GM21423 (cell line): ENCODE measurements at regions not wholly inside any gene's neighbourhood (a gene's known extent, or its start where the extent isn't known, plus 50 kb on each side); places are given as distances from the start of the nearest gene placed in this dataset.
"Not testable (repeated sequence)": the region's sequence is repeated elsewhere in the genome, so short reads cannot be mapped to it uniquely, and the experiment has no call there.

Experiments
- ATAC-seq: cut with Tn5 transposase; IDR thresholded peaks from one replicate; pipeline ENCODE4 v1.9.1; 2021; ENCODE audit warnings: mild to moderate bottlenecking, moderate library complexity; ENCODE audit not compliant: unreplicated experiment

DNA sequence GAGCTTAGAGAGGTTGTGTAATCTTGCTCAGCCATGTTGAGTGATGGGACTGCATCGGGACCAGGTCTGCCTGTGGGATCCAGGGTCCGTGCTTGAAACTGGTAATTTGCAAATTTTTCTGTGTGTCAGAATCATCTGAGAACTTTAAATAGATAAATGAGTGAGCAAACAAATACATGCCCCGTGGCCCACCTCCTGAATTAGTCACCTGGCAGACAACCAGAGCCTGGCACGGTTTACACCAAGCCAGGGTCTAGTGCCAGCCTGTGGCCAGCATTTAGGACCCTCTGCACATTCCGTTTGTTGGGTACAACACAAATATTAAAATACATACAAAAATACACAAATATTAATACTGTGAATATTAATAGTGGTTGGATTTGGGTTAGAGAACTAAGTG is 90.6 kb upstream of the STOX2 start:
- ATAC-seq, result no peak

DNA sequence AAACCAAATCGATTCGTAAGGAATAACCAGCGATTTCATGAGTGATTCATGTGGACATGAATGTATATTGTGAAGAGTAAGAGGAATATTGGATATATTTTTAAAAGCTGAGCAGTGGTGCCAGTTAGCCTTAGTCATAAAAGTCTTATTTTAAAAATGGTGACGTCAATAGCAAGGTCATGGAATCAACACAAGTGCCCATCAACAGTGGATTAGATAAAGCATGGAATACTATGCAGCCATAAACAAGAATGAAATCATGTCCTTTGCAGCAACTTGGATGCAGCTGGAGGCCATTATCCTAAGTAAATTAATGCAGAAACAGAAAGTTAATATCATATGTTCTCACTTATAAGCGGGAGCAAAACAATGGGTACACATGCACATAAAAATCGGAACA is 89.0 kb upstream of the STOX2 start:
- ATAC-seq, result no peak

DNA sequence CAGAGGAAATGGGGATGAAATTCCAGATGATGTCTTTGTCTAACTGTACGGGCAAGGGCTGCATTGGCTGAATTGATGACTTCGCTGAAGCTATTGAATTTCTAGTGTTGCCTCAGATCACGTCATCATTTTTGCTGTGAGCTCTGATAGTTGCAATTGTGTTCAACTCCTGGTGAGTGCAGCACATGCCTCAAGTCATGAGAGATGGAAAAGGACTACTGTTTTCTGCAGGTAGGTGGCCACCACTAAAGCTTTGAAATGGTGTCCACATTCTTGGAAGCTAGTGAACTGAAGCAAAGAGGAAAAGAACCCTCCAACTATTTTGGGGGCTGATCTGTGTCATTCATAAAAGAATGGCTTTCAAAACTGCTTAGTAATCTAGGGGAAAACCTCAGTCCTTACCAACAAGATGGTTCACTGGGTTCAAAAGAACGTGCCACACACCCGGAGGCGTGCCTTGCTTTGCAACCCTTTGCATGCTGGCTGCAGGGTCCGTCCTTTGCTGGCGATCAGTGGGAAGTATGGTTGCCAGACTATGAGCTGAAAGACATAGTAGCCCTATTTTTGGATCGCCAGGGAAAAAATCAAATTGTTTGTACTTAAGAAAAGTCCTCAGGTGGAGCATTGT is 88.1 kb upstream of the STOX2 start:
- ATAC-seq, result no peak

DNA sequence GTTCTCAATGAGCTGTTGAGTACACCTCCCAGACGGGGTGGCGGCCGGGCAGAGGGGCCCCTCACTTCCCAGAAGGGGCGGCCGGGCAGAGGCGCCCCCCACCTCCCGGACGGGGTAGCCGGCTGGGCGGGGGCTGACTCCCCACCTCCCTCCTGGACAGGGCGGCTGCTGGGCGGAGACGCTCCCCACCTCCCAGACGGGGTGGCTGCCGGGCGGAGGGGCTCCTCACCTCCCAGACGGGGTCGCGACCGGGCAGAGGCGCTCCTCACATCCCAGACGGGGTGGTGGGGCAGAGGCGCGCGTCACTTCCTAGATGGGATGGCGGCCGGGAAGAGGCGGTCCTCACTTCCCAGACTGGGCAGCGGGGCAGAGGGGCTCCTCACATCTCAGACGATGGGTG is 86.5 kb upstream of the STOX2 start:
- not testable (repeated sequence) for ATAC-seq

DNA sequence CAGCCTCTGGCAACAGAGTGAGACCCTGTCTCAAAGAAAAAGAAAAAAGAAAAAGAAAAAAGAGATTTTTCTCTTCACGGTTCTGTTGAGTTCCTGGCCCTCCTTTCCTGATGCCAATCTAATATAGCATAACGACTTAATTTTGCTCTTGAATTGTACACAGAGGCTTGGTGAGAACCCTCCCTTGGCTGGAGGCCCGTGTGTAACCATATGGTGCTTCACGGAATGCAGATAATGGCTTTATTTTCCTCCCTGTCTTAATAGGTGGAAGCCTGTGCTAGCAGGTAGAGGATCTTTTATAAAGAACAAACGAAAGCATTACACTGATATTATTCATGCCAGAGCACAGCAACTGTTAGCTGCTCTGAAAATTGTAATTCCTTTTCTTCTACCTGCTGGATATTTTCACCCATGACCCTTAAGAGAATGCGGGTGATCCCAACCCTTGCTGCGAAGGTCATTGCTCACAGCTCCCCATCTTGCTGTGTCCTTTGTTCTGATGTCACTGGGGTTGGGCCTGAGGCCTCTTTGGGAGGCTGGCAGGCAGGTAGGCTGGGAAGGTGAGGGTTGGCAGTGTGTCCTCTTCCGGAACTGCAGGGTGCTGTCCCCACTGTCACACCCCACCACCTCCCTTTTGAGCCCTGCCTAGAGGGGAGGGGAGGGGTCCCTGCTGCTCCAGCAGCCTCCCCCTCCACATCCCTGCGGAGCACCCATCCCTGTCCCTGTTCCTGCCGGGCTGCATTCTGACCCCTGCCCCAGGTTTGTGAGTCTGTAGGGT is 83.8 kb upstream of the STOX2 start:
- ATAC-seq, result no peak

DNA sequence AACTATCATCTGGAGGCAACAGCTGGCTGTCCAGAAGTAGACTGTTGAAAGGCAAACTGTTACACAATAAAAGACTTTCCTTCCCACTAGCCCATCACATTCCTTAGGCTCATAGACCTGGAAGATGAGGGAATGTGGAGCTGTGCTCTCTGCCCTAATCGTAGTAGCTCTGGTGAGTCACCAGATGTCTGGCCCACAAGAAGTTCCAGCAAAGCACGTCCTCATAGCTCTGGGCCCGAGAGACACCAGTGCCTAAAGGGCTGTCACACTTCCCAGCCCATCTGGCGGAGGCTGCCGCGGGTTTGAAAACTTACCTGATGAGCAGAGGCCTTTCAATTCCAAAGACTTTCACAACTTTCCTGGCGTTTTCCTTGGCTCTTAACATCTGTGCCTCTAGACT is 81.7 kb upstream of the STOX2 start:
- ATAC-seq, result no peak

DNA sequence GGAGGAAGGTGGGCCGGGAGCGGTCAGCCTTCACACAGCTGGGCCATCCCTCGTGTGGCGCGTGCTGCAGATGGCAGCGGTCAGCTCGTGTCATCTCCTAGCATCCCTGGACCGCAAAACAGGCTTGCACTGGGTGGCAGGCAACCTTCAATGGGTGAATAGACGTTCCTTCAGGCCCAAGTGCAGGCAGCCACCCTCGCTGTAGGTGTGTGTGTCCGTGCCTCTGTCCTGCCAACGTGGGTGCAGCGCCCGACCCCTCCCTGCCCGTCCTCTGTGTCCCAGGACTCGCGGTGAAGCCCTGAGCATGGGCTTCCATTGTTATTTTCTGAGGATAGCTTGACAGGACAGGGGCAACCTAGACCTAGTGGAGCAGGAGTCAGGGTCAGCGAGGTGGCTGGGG is 79.8 kb upstream of the STOX2 start:
- no peak for ATAC-seq

DNA sequence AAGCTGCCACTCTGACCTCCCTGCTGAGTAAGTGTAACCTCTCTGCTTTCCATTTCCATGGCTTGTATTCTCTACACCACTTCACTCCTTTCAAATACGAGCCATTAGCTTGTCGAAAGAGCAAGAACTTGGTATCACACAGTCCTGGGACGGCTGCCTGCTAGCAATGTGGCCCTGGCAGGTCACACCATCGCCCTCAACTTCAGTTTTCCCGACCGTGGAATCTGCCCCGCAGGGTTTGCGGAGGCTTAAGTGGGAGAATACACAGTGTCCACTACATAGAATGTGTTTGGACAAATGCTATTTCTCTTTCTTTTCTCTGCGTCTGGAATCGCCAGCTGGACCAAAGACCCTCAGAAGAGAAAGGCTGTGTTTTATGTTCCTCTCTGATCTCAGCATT is 78.6 kb upstream of the STOX2 start:
- no peak for ATAC-seq

DNA sequence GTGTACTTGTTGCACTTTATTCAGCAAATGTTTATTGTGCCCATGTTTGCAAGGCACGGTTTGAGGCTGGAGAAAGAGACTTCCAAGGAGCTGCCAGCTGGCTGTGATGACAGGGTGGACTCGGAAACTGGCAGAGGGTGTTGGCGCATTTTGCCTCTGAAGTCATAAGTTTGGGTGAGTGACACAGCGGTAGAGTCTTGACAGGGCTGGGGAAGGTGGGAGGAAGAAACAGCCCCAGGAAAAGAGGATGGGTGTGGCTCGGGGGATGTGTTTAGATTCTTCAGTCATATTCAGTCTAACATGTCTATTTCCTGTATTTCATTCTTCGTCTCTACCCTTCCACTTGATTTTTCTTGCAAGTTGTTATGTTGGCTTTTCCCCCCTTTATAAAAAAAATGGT is 77.0 kb upstream of the STOX2 start:
- ATAC-seq, result no peak

DNA sequence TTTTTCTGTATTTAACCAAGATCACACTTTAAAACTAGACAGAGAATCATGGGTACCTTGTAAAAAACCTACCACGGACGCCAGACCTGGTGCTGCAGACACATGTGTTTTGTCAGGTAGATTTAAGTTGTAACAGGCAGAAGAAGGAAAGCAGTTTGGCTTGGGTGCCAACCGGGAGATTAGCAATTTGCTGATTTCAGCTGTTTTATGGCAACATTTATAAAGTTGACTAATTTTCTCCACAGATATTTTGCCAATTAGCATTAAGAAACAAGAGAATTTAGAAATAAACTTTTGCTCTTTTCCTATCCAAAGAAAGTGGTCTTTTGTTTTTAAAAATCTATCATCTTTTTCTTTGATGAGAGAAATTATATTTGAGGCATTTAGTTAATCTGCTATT is 76.3 kb upstream of the STOX2 start:
- no peak for ATAC-seq

DNA sequence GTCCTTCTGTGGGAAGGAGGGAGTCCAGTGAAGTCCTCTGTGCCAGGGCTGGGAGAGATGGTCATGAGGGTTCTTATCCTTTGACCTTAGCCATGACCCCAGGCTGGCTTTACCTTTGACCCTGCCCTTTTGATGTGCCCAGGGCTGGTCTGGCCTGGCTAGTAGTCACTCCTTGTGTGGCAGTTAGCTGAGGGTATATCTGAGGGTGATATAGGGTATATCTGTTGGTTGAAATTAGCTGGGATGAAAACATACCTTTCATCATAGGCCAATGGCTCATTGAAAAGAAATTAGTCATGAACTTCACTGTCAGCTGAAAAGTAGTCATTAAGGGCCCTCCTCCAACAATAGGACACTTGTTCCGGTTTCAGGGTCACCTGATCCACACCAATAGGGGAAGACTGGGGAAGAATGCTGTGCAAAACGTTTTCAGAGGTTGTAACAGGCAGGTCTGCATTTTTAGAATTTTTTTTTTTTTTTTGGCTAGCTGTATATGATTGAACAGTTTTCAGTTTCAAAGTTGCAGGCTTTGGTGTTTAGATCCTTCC is 74.6 kb upstream of the STOX2 start:
- ATAC-seq, result no peak

DNA sequence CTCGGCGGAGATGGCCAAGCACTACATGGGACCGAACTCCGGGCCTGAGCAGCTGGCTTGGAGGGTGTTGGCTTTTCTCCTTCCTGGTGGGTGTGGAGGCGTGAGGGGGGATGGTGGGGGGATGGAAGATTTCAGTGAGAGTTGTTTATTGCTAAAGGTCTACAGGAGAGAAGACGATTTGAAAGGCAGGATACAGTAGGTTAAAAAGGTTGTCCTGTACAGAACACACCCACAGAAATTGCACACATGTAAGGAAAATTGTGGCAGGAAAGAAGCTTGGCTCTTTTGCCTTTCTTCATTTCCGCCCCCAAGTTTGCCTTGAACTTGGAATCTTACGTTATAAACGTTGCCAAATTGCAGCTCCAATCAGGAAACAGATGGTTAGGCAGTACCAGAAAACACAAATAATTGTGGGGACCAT is 74.1 kb upstream of the STOX2 start:
- no peak for ATAC-seq

DNA sequence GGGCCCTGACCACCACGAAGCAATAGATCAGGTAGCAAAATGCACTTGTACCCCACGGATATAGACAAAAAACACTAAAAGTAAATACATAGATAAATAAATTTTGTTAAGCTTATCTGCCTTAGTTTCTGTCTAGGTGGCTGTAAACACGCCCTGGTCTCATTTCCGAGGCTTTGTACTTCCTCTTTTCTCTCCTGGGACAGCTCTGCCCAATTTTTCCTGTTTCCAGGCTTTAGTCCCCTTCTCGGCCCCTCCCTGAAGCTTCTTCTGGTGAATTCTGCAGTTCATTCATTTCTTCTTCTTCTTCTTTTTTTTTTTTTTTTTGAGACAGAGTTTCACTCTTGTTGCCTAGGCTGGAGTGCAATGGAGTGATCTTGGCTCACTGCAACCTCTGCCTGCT is 73.4 kb upstream of the STOX2 start:
- ATAC-seq, result no peak

DNA sequence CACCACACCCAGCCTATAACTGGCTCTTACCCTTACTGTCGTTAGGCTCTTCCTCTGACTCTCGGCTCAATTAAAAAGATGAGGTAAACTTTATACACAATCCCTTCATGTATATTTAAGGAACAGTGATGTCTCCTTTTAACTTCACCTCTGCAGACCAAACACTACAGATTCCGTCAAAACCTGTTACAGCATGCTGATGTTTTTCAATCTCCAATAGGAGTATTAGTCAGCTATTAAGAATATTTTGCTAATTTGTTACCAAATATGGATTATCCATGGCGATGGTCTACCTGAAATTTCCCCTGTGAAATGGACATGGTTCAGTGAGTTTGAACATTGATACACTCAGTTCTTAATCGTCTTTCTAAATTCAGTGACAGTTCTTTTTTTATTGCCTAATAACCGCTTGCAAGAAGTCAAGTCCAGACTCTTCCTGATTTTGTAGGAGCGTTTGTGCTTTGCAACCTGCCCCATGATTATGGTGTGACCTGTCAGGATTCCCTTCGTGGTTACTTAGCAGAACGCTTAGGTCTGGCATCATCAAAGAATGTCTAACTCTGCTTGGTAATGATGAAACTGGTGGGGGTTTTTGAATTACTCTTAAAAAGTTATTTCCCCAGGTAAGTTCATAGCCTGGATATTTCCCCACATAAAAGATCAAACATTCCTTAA is 72.2 kb upstream of the STOX2 start:
- no peak for ATAC-seq

DNA sequence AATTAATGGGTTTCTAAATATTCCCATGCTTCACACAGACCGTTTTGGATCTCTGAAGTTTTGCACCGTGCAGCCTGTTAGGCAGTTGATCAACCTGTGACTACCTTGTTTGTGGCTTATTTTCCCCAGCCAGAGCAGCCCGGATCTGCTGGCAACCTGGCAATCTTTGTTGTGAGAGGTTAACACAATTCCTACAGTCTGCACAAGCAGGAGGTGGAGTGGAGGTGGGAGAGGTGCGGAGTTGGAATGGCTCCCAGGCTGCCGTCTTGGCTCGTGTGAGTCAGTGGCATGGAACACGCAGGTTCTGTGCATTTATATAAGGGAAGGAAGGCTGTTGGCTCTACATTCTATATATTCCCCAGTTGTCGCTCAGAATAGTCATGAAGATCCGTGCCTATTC is 70.9 kb upstream of the STOX2 start:
- ATAC-seq, result no peak

DNA sequence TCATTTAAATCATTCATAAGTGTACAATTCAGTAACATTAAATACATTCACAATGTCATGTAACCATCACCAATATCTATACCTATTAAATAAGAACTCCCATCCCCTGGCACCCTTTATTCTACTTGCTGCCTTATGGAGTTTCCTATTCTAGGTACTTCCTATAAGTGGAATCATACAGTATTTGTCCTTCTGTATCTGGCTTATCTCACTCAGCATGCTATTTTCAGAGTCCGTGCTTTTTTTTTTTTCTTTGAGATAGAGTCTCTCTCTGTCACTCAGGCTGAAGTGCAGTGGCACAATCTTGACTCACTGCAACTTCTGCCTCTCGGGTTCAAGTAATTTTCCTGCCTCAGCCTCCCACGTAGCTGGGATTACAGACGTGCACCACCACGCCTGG is 67.9 kb upstream of the STOX2 start:
- no peak for ATAC-seq

DNA sequence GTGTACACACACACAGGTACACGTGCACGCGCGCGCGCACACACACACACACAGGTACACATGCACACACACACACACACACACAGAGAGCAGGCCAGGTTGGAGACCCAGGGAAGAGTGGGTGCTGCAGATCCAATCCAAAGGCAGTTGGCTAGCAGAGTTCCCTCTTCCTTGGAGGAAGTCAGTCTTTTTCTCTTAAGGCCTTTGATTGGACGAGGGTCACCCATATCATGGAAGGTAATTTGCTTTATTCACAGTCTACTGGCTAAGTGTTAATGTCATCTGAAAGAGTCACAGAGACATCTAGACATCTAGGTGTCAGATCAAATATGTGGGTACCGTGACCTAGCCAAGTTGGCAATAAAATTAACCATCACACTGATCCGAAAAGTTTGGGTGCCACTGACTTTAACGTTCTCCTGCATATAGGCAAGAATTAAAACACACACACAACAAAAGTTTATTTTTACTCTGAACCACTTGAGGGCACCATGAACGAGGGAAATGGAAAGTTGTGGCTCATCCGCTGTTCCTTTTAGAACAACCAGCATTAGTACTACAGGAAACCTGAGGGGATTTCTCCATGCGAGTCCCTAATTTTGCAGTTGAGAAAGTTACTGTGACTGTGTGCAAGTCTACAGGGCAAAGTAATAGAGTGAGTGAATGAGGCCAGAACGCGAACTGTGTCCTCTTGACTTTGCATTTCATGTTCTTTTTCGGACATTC is 66.0 kb upstream of the STOX2 start:
- no peak for ATAC-seq

DNA sequence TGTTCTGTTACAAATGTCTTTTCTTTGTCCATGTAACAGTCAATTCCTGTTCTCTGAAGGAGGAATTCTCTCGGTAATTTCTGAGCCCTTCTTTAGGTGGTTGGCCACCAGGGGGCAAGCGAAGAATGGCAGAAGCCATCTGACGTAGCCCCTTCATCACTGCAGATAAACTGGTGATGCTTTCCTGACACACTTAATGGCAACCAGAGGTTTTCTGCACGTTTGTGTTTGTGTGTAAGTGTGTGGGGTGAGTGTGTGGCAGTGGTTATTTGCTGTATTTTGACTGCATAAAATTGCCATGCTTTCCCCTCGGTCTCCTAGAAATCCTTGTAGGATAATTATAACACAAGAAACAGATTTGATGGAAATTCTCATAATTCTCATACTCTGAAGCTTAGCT is 64.8 kb upstream of the STOX2 start:
- peak; percentile 72 for ATAC-seq

DNA sequence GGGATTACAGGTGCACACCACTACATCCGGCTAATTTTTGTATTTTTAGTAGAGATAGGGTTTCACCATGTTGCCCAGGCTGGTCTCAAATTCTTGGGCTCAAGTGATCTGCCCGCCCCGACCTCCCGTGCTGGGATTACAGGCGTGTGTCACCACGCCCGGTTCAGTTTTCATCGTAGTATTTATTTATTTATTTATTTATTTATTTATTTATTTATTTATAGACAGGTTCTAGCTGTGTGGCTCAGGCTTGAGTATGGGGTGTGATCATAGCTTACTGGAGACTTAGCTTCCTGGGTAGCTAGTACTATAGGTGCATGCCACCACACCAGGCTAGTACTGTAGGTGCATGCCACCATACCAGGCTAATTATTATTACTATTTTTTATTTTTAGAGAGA is 64.1 kb upstream of the STOX2 start:
- no peak for ATAC-seq

DNA sequence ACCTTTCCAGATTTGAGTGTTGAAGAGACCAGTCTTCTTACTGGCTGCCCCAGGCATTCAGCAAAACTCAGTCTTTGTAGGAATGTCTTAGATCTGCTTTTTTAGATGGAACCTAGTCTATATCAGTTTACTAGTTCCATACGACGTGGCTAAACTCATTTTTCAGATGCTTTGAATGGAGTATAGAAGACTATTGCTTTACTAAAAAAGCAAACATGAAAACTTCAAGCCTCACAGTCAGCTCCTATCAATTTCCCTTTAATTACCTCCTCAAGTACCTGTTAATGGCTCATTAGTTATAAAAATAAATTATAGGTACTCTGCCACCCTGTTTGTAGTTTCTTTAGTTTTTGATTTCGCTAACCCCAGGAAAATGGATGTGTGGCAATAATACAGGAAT is 63.0 kb upstream of the STOX2 start:
- ATAC-seq, result no peak

DNA sequence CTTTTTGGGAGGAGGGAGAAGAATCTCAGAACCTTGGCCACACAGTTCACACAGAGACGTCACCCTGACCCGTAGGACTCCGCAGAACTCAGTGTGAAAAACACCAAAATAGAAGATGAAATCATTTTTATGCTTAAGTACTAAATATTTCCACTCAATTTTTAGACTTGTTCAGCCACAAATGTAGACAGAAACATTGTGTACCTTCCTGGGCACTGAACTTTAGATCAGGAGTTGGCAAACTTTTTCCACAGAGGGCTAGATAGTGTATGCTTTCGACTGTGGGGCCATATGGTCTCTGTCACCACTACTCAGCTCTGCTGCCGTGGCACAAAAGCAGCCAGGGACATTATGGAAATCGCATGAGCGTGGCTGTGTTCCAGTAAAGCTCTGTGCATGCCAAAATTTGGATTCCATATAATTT is 61.8 kb upstream of the STOX2 start:
- ATAC-seq, result no peak
